HG02759 (cell line): ENCODE measurements at regions not wholly inside any gene's neighbourhood (a gene's known extent, or its start where the extent isn't known, plus 50 kb on each side); places are given as distances from the start of the nearest gene placed in this dataset.
"Not testable (repeated sequence)": the region's sequence is repeated elsewhere in the genome, so short reads cannot be mapped to it uniquely, and the experiment has no call there.

Experiments used
- ATAC-seq: cut with Tn5 transposase; IDR thresholded peaks from one replicate; pipeline ENCODE4 v1.9.1; 2021; ENCODE audit warnings: mild to moderate bottlenecking, moderate library complexity; ENCODE audit not compliant: unreplicated experiment

GRCh38 chr4:71081192-71081591 is 87.7 kb downstream of the DCK start:
- ATAC-seq: no peak

DNA sequence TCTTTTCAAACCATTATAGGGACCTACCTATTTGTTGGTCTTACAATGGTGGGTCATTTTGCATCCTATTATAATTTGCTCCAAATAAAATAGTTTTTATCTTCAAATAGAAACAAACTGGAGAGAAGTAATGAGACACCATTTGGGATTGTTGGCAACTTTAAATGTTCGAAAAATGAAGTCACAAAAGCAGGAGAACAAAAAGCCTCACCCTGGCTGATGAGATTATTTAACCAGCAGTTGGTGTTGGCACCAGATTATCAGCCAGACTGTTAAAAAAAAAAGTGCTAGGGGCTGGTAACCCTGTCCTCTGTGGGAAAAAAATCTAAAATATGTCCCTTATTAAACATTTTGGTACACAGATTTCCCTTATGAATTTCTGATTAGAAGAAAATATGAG is 100.3 kb downstream of the DCK start:
- no peak for ATAC-seq

- ATAC-seq: no peak
Measured at GRCh38 chr4:71094201-71094600, 100.8 kb downstream of the DCK start.

DNA sequence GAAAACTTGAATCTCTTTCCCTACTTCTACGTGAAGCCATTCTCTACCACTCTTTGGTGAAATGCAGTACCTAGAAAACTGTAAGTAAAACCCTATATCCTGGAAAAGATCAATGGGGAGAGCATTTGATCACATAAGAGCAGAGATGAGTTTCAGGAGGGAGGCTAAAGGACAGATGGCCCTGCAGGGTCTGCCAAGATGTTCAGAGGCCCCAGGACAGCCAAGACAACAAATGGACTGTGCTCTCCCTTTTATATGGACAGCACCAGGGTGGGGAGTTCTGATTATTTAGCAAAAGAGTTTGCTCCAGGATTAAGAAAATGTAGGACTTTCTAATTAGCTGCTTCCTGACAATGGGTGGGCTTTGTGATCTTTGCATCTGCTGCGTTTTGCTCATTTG is 101.7 kb downstream of the DCK start:
- no peak for ATAC-seq

DNA sequence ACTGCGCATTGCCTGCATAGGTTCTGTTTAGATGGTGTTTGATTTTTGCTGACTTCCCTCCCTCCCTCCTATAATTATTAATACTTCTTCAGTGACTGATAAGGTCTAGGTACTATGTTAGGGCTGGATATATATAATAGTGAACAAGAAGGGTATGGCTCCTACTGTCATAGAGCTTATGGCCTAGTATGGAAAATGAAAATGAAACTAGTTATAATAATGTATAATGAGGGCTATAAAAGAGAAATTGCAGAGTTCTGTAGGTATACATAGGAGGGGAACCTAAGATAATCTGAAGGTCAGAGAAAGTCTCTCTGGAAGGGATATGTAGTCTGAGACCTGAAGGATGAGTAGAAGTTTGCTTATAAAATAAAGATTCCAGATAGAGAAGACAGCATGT is 102.1 kb downstream of the DCK start:
- no peak for ATAC-seq

- ATAC-seq: no peak
Measured at GRCh38 chr4:71107726-71108125, 114.3 kb downstream of the DCK start.

- ATAC-seq: no peak
Measured at GRCh38 chr4:71110499-71110898, 117.0 kb downstream of the DCK start.

- ATAC-seq: not testable (repeated sequence)
Measured at GRCh38 chr4:71111133-71111532, 117.7 kb downstream of the DCK start.

GRCh38 chr4:71113294-71113693 is 119.8 kb downstream of the DCK start:
- ATAC-seq: no peak

DNA sequence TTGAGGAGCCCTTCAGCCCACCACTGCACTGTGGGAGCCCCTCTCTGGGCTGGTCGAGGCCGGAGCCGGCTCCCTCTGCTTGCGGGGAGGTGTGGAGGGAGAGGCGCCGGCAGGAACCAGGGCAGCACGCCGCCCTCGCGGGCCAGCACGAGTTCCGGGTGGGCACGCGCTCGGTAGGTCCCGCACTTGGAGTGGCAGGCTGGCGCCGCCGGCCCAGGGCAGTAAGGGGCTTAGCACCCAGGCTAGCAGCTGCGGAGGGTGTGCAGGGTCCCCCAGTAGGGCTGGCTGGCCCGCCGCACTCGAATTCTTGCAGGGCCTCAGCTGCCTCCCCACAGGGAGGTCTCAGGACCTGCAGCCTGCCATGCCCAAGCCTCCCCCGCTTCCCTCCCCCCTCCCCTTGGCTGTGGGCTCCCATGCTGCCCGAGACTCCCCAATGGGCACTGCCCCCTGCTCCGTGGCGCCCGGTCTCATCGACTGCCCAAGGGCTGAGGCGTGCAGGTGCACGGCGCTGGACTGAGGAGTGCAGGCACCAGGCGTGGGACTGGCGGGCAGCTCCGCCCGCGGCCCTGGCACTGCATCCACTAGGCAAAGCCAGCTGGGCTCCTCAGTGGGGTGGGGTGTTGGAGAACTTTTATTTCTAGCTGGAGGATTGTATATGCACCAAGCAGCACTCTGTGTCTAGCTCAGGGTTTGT is 127.5 kb downstream of the DCK start:
- no peak for ATAC-seq

DNA sequence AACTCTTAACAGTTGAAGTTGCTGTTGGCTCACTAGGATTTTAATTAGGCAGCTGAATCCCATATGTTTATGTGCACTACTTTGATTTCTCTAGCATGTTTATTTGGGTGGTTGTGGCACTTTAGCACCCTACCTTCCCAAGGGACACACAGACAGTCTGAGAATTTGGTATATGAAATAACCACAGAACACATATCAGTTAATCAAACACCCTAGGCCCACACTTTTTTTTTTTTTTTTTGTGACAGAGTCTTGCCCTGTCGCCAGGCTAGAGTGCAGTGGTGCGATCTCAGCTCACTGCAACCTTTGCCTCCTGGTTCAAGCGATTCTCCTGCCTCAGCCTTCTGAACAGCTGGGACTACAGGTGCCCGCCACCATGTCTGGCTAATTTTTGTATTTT is 130.5 kb downstream of the DCK start:
- ATAC-seq: no peak

DNA sequence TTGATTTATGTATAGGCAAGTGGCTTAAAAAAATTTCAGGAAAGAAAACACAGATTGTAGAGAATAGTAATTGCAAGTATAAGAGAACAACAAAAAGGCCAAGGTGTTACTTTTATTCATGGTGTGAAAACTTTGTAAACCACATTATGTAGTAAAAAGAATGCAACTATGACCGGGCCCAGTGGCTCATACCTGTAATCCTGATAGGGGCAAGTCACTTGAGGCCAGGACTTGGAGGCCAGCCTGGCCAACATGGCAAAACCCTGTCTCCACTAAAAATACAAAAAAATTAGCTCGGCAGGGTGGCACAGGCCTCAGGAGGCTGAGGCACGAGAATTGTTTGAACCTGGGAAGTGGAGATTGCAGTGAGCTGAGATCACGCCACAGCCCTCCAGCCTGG is 131.7 kb downstream of the DCK start:
- no peak for ATAC-seq

GRCh38 chr4:71126719-71127118 is 133.3 kb downstream of the DCK start:
- no peak for ATAC-seq

DNA sequence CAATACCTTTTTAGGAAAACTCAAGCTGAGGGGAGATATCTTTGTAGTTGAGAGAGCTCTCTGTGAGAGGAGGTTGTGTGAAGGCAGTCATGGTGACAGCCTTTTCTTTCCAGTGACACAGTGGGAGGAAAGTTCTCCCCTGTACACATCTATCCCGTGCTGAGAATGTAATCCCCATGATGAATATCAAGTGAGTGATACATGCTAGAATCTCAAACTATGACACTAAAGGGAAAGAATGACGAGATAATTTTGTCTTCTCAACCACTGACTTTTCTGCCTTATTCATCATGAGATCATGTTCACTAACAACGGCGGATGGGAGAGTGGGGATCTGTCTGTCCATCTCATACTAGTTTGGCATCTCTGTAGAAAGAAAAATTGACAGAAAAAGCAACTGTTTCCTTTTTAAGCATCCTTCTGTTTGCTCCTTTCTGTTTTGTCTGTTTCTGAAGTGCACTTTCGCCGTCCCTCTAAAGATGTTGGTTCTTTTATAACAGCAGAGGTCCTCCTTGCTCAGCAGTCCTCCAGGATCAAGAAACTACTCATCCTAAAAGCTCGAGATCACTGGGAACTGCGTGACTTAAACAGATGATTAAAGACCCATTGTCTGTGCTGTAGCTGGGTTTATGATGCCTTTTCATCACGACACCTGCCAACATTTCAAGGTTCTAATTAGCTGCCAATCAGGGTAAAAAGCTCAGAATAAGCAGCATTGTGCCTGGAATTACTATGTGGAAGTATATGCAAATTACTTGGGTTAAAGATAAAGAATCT is 137.6 kb downstream of the DCK start:
- no peak for ATAC-seq

GRCh38 chr4:71132486-71132885 is 139.0 kb downstream of the DCK start:
- ATAC-seq: no peak

DNA sequence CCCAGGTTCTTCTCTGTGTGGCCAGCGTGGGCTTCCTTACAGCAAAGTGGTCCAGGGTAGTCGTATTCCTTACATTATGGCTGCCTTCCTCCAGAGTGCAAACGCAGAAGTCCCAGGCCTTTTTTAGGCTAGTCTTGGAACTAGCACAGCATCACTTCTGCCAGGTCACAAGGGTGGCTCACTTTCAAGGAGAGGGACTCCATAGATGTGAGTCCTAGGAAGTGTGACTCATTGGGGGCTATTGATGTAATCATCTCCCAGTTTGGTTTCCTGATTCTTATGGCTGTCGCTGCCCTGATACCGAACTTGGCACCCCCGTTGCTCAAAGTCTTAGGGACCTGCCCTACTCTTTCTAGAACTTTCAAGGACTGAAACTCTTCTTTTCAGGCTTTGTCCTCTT is 140.0 kb downstream of the DCK start:
- ATAC-seq: no peak

GRCh38 chr4:71136071-71136470 is 142.6 kb downstream of the DCK start:
- ATAC-seq: no peak

DNA sequence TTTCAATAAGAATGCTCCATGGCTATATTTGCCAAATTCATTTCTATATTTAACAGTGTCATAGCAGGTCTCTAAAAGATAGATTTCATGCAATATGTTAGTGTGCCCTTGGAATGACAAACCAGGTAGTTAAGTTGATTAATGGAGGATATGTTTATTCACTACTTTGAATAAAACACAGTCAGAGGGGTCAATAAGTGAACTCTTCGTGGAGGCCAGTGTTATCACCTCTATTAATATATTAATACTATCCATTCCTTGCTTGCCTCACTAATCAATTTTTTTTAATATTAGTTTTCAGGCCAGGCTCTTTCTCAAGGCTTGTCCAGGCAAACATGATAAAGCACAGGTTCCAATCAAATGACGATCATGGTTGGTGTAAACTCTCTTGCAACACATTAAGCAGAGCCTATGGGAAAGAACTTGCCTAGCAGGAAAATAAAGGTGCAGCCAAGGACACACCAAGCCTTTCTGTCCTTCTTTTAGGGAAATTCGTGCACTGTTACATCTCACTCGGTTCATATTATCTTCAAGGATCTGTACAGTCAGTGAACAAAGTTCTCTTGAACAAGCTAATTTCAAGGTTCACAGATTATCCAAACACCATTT is 144.7 kb downstream of the DCK start:
- no peak for ATAC-seq

GRCh38 chr4:71140563-71140962 is 147.1 kb downstream of the DCK start:
- ATAC-seq: no peak

GRCh38 chr4:71141125-71141524 is 147.7 kb downstream of the DCK start:
- ATAC-seq: no peak

GRCh38 chr4:71147261-71147660 is 153.8 kb downstream of the DCK start:
- ATAC-seq: no peak

DNA sequence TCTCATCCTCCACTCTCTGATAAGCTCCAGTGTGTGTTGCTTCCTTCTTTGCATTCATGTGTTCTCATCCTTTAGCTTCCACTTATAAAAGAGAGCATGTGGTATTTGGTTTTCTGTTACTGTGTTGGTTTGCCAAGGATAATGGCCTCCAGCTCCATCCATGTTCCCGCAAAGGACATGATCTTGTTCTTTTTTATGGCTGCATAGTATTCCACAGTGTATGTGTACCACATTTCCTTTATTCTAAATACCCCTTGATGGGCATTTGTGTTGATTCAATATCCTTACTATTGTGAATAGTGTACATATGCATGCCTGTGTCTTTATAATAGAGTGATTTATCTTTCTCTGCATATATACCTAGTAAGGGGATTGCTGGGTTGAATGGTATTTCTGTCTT is 155.1 kb downstream of the DCK start:
- no peak for ATAC-seq
